ENCODE measurements at regions not wholly inside any gene's neighbourhood (a gene's known extent, or its start where the extent isn't known, plus 50 kb on each side); places are given as distances from the start of the nearest gene placed in this dataset.

DNA sequence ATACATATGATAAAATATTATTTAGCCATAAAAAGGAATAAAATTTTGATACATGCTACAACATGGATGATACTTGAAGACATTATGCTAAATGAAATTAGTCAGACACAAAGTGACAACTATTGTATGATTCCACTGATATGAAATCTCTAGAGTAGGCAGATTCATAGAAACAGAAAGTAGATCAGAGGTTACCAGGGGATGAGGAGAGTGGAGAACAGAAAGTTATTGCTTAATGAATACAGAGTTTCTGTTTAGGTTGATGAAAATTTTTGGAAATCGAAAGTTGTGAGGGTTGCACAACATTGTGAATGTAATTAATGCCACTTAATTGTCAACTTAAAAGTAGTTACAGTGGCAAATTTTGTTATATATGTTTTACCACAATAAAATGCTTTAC lies 315.7 kb upstream of the USP25 start:
- 80% methylated on average over 1 of the region's 1 CpG for WGBS (ENCODE audit: low lambda C conversion rate)
- Histone ChIP-seq H3K36me3 (replicated peaks in 1 of 2; ENCODE audit: control insufficient read depth in 1 of 2, insufficient read depth in 2 of 2, low read length in 2 of 2) (no peaks in the 10 kb centered on the region), H3K27ac (ENCODE audit: extremely low read length, insufficient read depth, low read length) (no peak overlapping the region), H3K4me3 (replicated peaks in 1 of 3; ENCODE audit: insufficient read depth in 1 of 3, low read depth in 2 of 3, low read length in 3 of 3) (no peak overlapping the region), H3K4me1 (ENCODE audit: insufficient read depth, low read length) (peaks cover 15% of the 10 kb centered on the region), H3K79me2 (ENCODE audit: insufficient read depth, low read length) (no peaks in the 10 kb centered on the region), H3K9ac (ENCODE audit: insufficient read depth, low read depth, low read length) (no peak overlapping the region), H3K27me3 (ENCODE audit: control insufficient read depth in 1 of 2, insufficient read depth in 2 of 2, low read length in 2 of 2) (no peaks in the 10 kb centered on the region), H3K9me3 (ENCODE audit: low read length) (peaks cover 7% of the 10 kb centered on the region; the same call in 1 of the 2 replicates), H2AFZ (ENCODE audit: low read length) (no peak overlapping the region), H4K20me1 (ENCODE audit: insufficient read depth, low read length) (no peaks in the 10 kb centered on the region), H3K4me2 (ENCODE audit: low read depth, low read length) (no peak overlapping the region)
- CTCF ChIA-PET (ENCODE audit: low intra/inter-chr PET ratio, low total read pairs), result no interaction called here
- no peak for ATAC-seq
- no peak for DNase-seq (ENCODE audit: low spot score)
- in situ Hi-C loops (cut with HindIII; ENCODE audit: extremely low pct_ligation_motif_present, low pct_unique_long_range_greater_than_20kb) (no loop called here), intact Hi-C loops (cut with micrococcal nuclease; ENCODE audit: unreplicated experiment) (no loop called here)
- no peak for FAIRE-seq
- no TSS peak for BruUV-seq (replicated peaks)
- POLR2A ChIA-PET, result no interaction called here
- no peak for TF ChIP-seq ZNF7 (CRISPR knock-in tag; IDR thresholded peaks at IDR 0.05)
- TF ChIP-seq ZNF615 (CRISPR knock-in tag; IDR thresholded peaks at IDR 0.05; ENCODE audit: borderline replicate concordance), result no peak
- no peak for TF ChIP-seq ZNF768 (CRISPR knock-in tag; IDR thresholded peaks at IDR 0.05)
- TF ChIP-seq, protein P1, sequence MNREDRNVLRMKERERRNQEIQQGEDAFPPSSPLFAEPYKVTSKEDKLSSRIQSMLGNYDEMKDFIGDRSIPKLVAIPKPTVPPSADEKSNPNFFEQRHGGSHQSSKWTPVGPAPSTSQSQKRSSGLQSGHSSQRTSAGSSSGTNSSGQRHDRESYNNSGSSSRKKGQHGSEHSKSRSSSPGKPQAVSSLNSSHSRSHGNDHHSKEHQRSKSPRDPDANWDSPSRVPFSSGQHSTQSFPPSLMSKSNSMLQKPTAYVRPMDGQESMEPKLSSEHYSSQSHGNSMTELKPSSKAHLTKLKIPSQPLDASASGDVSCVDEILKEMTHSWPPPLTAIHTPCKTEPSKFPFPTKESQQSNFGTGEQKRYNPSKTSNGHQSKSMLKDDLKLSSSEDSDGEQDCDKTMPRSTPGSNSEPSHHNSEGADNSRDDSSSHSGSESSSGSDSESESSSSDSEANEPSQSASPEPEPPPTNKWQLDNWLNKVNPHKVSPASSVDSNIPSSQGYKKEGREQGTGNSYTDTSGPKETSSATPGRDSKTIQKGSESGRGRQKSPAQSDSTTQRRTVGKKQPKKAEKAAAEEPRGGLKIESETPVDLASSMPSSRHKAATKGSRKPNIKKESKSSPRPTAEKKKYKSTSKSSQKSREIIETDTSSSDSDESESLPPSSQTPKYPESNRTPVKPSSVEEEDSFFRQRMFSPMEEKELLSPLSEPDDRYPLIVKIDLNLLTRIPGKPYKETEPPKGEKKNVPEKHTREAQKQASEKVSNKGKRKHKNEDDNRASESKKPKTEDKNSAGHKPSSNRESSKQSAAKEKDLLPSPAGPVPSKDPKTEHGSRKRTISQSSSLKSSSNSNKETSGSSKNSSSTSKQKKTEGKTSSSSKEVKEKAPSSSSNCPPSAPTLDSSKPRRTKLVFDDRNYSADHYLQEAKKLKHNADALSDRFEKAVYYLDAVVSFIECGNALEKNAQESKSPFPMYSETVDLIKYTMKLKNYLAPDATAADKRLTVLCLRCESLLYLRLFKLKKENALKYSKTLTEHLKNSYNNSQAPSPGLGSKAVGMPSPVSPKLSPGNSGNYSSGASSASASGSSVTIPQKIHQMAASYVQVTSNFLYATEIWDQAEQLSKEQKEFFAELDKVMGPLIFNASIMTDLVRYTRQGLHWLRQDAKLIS (CRISPR knock-in tag; IDR thresholded peaks at IDR 0.05), result no peak
- TF ChIP-seq MATR3 (CRISPR knock-in tag; IDR thresholded peaks at IDR 0.05), result no peak
- TF ChIP-seq, protein P2, sequence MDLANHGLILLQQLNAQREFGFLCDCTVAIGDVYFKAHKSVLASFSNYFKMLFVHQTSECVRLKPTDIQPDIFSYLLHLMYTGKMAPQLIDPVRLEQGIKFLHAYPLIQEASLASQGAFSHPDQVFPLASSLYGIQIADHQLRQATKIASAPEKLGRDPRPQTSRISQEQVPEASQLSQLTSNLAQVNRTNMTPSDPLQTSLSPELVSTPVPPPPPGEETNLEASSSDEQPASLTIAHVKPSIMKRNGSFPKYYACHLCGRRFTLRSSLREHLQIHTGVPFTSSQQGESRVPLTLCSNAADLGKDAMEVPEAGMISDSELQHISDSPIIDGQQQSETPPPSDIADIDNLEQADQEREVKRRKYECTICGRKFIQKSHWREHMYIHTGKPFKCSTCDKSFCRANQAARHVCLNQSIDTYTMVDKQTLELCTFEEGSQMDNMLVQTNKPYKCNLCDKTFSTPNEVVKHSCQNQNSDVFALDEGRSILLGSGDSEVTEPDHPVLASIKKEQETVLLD (CRISPR knock-in tag; IDR thresholded peaks at IDR 0.05; ENCODE audit: low read depth), result no peak
- TF ChIP-seq, protein P3, sequence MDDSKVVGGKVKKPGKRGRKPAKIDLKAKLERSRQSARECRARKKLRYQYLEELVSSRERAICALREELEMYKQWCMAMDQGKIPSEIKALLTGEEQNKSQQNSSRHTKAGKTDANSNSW (CRISPR knock-in tag; IDR thresholded peaks at IDR 0.05; ENCODE audit: borderline replicate concordance), result no peak
- TF ChIP-seq, protein P4, sequence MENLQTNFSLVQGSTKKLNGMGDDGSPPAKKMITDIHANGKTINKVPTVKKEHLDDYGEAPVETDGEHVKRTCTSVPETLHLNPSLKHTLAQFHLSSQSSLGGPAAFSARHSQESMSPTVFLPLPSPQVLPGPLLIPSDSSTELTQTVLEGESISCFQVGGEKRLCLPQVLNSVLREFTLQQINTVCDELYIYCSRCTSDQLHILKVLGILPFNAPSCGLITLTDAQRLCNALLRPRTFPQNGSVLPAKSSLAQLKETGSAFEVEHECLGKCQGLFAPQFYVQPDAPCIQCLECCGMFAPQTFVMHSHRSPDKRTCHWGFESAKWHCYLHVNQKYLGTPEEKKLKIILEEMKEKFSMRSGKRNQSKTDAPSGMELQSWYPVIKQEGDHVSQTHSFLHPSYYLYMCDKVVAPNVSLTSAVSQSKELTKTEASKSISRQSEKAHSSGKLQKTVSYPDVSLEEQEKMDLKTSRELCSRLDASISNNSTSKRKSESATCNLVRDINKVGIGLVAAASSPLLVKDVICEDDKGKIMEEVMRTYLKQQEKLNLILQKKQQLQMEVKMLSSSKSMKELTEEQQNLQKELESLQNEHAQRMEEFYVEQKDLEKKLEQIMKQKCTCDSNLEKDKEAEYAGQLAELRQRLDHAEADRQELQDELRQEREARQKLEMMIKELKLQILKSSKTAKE (CRISPR knock-in tag; IDR thresholded peaks at IDR 0.05; ENCODE audit: borderline replicate concordance), result no peak
- no peak for TF ChIP-seq CEBPB (IDR thresholded peaks at IDR 0.05; ENCODE audit: borderline replicate concordance, low read depth, low read length)
- no peak for TF ChIP-seq HDAC2 (CRISPR knock-in tag; IDR thresholded peaks at IDR 0.05)
- no peak for TF ChIP-seq CHCHD3 (CRISPR knock-in tag; IDR thresholded peaks at IDR 0.05)
- TF ChIP-seq, protein P5, sequence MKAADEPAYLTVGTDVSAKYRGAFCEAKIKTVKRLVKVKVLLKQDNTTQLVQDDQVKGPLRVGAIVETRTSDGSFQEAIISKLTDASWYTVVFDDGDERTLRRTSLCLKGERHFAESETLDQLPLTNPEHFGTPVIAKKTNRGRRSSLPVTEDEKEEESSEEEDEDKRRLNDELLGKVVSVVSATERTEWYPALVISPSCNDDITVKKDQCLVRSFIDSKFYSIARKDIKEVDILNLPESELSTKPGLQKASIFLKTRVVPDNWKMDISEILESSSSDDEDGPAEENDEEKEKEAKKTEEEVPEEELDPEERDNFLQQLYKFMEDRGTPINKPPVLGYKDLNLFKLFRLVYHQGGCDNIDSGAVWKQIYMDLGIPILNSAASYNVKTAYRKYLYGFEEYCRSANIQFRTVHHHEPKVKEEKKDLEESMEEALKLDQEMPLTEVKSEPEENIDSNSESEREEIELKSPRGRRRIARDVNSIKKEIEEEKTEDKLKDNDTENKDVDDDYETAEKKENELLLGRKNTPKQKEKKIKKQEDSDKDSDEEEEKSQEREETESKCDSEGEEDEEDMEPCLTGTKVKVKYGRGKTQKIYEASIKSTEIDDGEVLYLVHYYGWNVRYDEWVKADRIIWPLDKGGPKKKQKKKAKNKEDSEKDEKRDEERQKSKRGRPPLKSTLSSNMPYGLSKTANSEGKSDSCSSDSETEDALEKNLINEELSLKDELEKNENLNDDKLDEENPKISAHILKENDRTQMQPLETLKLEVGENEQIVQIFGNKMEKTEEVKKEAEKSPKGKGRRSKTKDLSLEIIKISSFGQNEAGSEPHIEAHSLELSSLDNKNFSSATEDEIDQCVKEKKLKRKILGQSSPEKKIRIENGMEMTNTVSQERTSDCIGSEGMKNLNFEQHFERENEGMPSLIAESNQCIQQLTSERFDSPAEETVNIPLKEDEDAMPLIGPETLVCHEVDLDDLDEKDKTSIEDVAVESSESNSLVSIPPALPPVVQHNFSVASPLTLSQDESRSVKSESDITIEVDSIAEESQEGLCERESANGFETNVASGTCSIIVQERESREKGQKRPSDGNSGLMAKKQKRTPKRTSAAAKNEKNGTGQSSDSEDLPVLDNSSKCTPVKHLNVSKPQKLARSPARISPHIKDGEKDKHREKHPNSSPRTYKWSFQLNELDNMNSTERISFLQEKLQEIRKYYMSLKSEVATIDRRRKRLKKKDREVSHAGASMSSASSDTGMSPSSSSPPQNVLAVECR (CRISPR knock-in tag; IDR thresholded peaks at IDR 0.05; ENCODE audit: borderline replicate concordance), result no peak
